B cell (primary cell): ENCODE measurements at regions not wholly inside any gene's neighbourhood (a gene's known extent, or its start where the extent isn't known, plus 50 kb on each side); places are given as distances from the start of the nearest gene placed in this dataset.

Experiments used
- CTCF ChIP-seq: fragments of 200-600 bp; IDR thresholded peaks from one replicate; pipeline ENCODE4 v1.8.0; 2022; ENCODE audit warnings: antibody characterized with exemption, mild to moderate bottlenecking
- EZH2 ChIP-seq: IDR thresholded peaks from 2 replicates; pipeline ENCODE4 v1.6.1; 2012; ENCODE audit warnings: borderline replicate concordance, low read depth, mild to moderate bottlenecking, moderate library complexity, low read length; ENCODE audit not compliant: insufficient read depth, poor library complexity, severe bottlenecking

- TF ChIP-seq CTCF (no peak), EZH2 (no peak)
These were observed 170.5 kb upstream of the NETO1 start for GRCh38 chr18:73038336-73038735.
